ENCODE measurements at regions not wholly inside any gene's neighbourhood (a gene's known extent, or its start where the extent isn't known, plus 50 kb on each side); places are given as distances from the start of the nearest gene placed in this dataset.
"Not testable (repeated sequence)": the region's sequence is repeated elsewhere in the genome, so short reads cannot be mapped to it uniquely, and the experiment has no call there.

- in situ Hi-C loops (cut with HindIII; ENCODE audit: low sequenced_read_pairs) = no loop called here
- H3K4me3 ChIP-seq (ENCODE audit: low read depth, low read length) = no peak overlapping the region
- no peak for DNase-seq (ENCODE audit: low read depth, low spot score)
- no peak for TF ChIP-seq CTCF (IDR thresholded peaks at IDR 0.05; ENCODE audit: low read depth, low read length)
These were observed 79.8 kb downstream of the CCNG2 start for GRCh38 chr4:77236806-77237205.

- in situ Hi-C loops (cut with HindIII; ENCODE audit: low sequenced_read_pairs) = no loop called here
- DNase-seq (ENCODE audit: low read depth, low spot score) = peak; percentile 53
- no peak overlapping the region for H3K4me3 ChIP-seq (ENCODE audit: low read depth, low read length)
- TF ChIP-seq CTCF (IDR thresholded peaks at IDR 0.05; ENCODE audit: low read depth, low read length) = peak; percentile 87
These were observed 83.6 kb downstream of the CCNG2 start for GRCh38 chr4:77240469-77241066.

- no peak for TF ChIP-seq CTCF (IDR thresholded peaks at IDR 0.05; ENCODE audit: low read depth, low read length)
- DNase-seq (ENCODE audit: low read depth, low spot score) = no peak
- no peak overlapping the region for H3K4me3 ChIP-seq (ENCODE audit: low read depth, low read length)
- in situ Hi-C loops (cut with HindIII; ENCODE audit: low sequenced_read_pairs) = no loop called here
These were observed 91.8 kb downstream of the CCNG2 start for GRCh38 chr4:77248805-77249204.

GRCh38 chr4:77251751-77252150 is 94.7 kb downstream of the CCNG2 start:
- DNase-seq (ENCODE audit: low read depth, low spot score) = no peak
- no peak for TF ChIP-seq CTCF (IDR thresholded peaks at IDR 0.05; ENCODE audit: low read depth, low read length)
- in situ Hi-C loops (cut with HindIII; ENCODE audit: low sequenced_read_pairs) = no loop called here
- no peak overlapping the region for H3K4me3 ChIP-seq (ENCODE audit: low read depth, low read length)

- no peak for DNase-seq (ENCODE audit: low read depth, low spot score)
- TF ChIP-seq CTCF (IDR thresholded peaks at IDR 0.05; ENCODE audit: low read depth, low read length) = no peak
- in situ Hi-C loops (cut with HindIII; ENCODE audit: low sequenced_read_pairs) = no loop called here
- no peak overlapping the region for H3K4me3 ChIP-seq (ENCODE audit: low read depth, low read length)
These were observed 106.2 kb downstream of the CCNG2 start for GRCh38 chr4:77263247-77263646.

- in situ Hi-C loops (cut with HindIII; ENCODE audit: low sequenced_read_pairs); H3K4me3 ChIP-seq (ENCODE audit: low read depth, low read length); DNase-seq (ENCODE audit: low read depth, low spot score): not testable (repeated sequence)
These were observed 107.0 kb downstream of the CCNG2 start for GRCh38 chr4:77263976-77264375.

- TF ChIP-seq CTCF (IDR thresholded peaks at IDR 0.05; ENCODE audit: low read depth, low read length) = no peak
- no peak overlapping the region for H3K4me3 ChIP-seq (ENCODE audit: low read depth, low read length)
- in situ Hi-C loops (cut with HindIII; ENCODE audit: low sequenced_read_pairs) = no loop called here
- no peak for DNase-seq (ENCODE audit: low read depth, low spot score)
These were observed 107.8 kb downstream of the CCNG2 start for GRCh38 chr4:77264826-77265225.
